ENCODE measurements at regions not wholly inside any gene's neighbourhood (a gene's known extent, or its start where the extent isn't known, plus 50 kb on each side); places are given as distances from the start of the nearest gene placed in this dataset.

DNA sequence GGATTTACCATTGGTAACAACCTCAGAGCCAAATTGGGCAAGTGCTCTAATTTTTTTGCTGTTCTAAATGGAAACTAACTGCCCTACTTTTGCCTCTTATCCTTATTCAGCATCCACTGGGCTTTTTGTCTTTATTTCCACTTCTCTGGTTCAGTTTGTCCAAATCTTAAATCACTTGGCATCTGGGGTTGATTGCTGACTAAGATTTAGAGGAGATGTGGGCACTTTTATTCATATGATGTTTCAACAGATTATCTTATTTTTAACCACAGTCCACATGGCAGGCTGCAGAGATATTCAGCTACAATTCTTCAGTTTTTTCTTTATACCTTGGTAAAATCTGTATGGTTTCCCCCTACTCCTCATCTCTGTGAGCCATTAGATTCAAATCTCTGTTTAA, 1161.4 kb upstream of the PCDH7 start:
- Histone ChIP-seq H4K20me1 (ENCODE audit: control insufficient read depth, insufficient read depth, low read length, poor library complexity, severe bottlenecking) (no peaks in the 10 kb centered on the region), H3K36me3 (replicated peaks in 1 of 2; ENCODE audit: control extremely low read depth in 1 of 2, control insufficient read depth in 1 of 2, extremely low read depth in 1 of 2, insufficient read depth in 2 of 2, low read length in 1 of 2) (no peaks in the 10 kb centered on the region), H3K27me3 (replicated peaks in 1 of 4; ENCODE audit: control extremely low read depth in 1 of 4, control insufficient read depth in 3 of 4, insufficient read depth in 4 of 4, low read length in 3 of 4) (no peaks in the 10 kb centered on the region), H3K4me2 (replicated peaks; ENCODE audit: low read depth, low read length, poor library complexity, severe bottlenecking) (no peak overlapping the region), H3K4me1 (ENCODE audit: control insufficient read depth in 2 of 2, insufficient read depth in 2 of 2, low read length in 2 of 2) (no peaks in the 10 kb centered on the region), H2AFZ (ENCODE audit: insufficient read depth, low read depth, low read length, poor library complexity, severe bottlenecking) (no peak overlapping the region), H3K79me2 (ENCODE audit: control insufficient read depth, insufficient read depth, low read length) (no peaks in the 10 kb centered on the region), H3K9ac (ENCODE audit: low read length) (no peak overlapping the region), H3K27ac (ENCODE audit: low read length in 2 of 2) (no peak overlapping the region), H3K9me3 (ENCODE audit: control extremely low read depth in 1 of 3, control insufficient read depth in 2 of 3, insufficient read depth in 1 of 3, low read length in 2 of 3) (no peaks in the 10 kb centered on the region), H3K4me3 (ENCODE audit: control extremely low read depth in 1 of 5, extremely low read depth in 1 of 5, insufficient read depth in 1 of 5, low read depth in 2 of 5, low read length in 4 of 5) (no peak overlapping the region)
- H3K9me3 Mint-ChIP-seq (ENCODE audit: insufficient read depth) = peaks cover 6% of the 10 kb centered on the region
- no peaks in the 10 kb centered on the region for H3K27me3 Mint-ChIP-seq
- no peaks in the 10 kb centered on the region for H3K4me1 Mint-ChIP-seq
- POLR2A ChIA-PET = no interaction called here
- TF ChIP-seq, protein P1, sequence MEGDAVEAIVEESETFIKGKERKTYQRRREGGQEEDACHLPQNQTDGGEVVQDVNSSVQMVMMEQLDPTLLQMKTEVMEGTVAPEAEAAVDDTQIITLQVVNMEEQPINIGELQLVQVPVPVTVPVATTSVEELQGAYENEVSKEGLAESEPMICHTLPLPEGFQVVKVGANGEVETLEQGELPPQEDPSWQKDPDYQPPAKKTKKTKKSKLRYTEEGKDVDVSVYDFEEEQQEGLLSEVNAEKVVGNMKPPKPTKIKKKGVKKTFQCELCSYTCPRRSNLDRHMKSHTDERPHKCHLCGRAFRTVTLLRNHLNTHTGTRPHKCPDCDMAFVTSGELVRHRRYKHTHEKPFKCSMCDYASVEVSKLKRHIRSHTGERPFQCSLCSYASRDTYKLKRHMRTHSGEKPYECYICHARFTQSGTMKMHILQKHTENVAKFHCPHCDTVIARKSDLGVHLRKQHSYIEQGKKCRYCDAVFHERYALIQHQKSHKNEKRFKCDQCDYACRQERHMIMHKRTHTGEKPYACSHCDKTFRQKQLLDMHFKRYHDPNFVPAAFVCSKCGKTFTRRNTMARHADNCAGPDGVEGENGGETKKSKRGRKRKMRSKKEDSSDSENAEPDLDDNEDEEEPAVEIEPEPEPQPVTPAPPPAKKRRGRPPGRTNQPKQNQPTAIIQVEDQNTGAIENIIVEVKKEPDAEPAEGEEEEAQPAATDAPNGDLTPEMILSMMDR (IDR thresholded peaks at IDR 0.05) = no peak
- no peak for TF ChIP-seq EZH2 (IDR thresholded peaks at IDR 0.05; ENCODE audit: borderline replicate concordance, insufficient read depth, low read depth, low read length, poor library complexity, severe bottlenecking)
- ATAC-seq (ENCODE audit: low read depth) (no peak), DNase-seq (no peak)
- H3K27ac Mint-ChIP-seq = no peak overlapping the region
- intact Hi-C loops (cut with micrococcal nuclease) = no loop called here
- no peak overlapping the region for H3K4me3 Mint-ChIP-seq
- CTCF ChIA-PET = no interaction called here

DNA sequence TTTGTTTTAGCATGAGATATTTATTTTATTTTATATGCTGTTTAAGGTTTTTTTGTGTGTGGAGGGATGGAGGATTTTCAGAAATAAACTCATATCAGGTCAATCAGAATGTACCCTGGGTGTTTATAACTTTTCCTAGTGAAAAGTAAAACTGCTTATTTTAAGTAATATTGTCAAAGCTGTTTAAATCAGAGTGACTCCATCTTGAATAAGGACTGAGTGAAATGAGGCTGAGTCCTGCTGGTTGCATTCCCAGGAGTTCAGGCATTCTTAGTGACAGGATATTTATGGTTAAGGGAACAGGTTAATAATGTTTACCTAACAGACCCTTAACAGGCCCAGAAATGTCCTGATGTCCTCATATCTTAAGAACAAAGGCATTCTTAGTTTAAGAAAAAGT, 1160.9 kb upstream of the PCDH7 start:
- no peaks in the 10 kb centered on the region for H3K36me3 ChIP-seq (replicated peaks in 1 of 2; ENCODE audit: control extremely low read depth in 1 of 2, control insufficient read depth in 1 of 2, extremely low read depth in 1 of 2, insufficient read depth in 2 of 2, low read length in 1 of 2)
- no peak overlapping the region for H3K27ac ChIP-seq (ENCODE audit: low read length in 2 of 2)
- ChIA-PET CTCF (no interaction called here), POLR2A (no interaction called here)
- ATAC-seq (ENCODE audit: low read depth) (no peak), DNase-seq (no peak)
- Mint-ChIP-seq H3K27me3 (no peaks in the 10 kb centered on the region), H3K9me3 (ENCODE audit: insufficient read depth) (peaks cover 6% of the 10 kb centered on the region), H3K4me3 (no peak overlapping the region), H3K4me1 (no peaks in the 10 kb centered on the region), H3K27ac (no peak overlapping the region)
- H3K27me3 ChIP-seq (replicated peaks in 1 of 4; ENCODE audit: control extremely low read depth in 1 of 4, control insufficient read depth in 3 of 4, insufficient read depth in 4 of 4, low read length in 3 of 4) = no peaks in the 10 kb centered on the region
- H3K4me3 ChIP-seq (ENCODE audit: control extremely low read depth in 1 of 5, extremely low read depth in 1 of 5, insufficient read depth in 1 of 5, low read depth in 2 of 5, low read length in 4 of 5) = no peak overlapping the region
- intact Hi-C loops (cut with micrococcal nuclease) = no loop called here
- no peaks in the 10 kb centered on the region for H3K79me2 ChIP-seq (ENCODE audit: control insufficient read depth, insufficient read depth, low read length)
- no peaks in the 10 kb centered on the region for H3K4me1 ChIP-seq (ENCODE audit: control insufficient read depth in 2 of 2, insufficient read depth in 2 of 2, low read length in 2 of 2)
- H4K20me1 ChIP-seq (ENCODE audit: control insufficient read depth, insufficient read depth, low read length, poor library complexity, severe bottlenecking) = no peaks in the 10 kb centered on the region
- TF ChIP-seq, protein P1 (IDR thresholded peaks at IDR 0.05) = no peak
- no peak for TF ChIP-seq EZH2 (IDR thresholded peaks at IDR 0.05; ENCODE audit: borderline replicate concordance, insufficient read depth, low read depth, low read length, poor library complexity, severe bottlenecking)
- no peak overlapping the region for H3K9ac ChIP-seq (ENCODE audit: low read length)
- no peak overlapping the region for H3K4me2 ChIP-seq (replicated peaks; ENCODE audit: low read depth, low read length, poor library complexity, severe bottlenecking)
- H2AFZ ChIP-seq (ENCODE audit: insufficient read depth, low read depth, low read length, poor library complexity, severe bottlenecking) = no peak overlapping the region
- H3K9me3 ChIP-seq (ENCODE audit: control extremely low read depth in 1 of 3, control insufficient read depth in 2 of 3, insufficient read depth in 1 of 3, low read length in 2 of 3) = no peaks in the 10 kb centered on the region

Measured in B cell (primary cell).